ENCODE measurements at regions not wholly inside any gene's neighbourhood (a gene's known extent, or its start where the extent isn't known, plus 50 kb on each side); places are given as distances from the start of the nearest gene placed in this dataset.

DNA sequence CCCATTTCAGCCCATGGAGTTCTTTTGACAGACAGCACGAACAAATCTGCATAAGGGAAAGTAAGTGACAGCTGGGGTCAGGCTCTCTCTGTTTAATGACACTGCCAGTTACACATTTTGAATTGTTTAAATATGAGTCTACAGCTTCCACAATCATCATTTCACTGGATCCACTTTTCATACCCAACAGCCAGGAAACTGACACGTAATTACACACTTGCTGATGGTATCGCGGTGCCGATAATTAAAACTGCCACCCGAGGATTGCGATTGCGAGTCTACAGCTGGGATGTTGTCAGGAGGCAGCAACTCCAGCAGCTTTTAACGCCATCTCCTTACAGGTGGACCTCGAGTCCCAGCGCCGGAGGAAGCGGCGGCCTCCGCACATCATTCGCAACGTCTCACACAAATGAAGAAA is 230.8 kb upstream of the MGMT start (continued):
- no peak for TF ChIP-seq KDM5B (IDR thresholded peaks at IDR 0.05; ENCODE audit: insufficient replicate concordance, low read depth, low read length)
- TF ChIP-seq, protein P1, sequence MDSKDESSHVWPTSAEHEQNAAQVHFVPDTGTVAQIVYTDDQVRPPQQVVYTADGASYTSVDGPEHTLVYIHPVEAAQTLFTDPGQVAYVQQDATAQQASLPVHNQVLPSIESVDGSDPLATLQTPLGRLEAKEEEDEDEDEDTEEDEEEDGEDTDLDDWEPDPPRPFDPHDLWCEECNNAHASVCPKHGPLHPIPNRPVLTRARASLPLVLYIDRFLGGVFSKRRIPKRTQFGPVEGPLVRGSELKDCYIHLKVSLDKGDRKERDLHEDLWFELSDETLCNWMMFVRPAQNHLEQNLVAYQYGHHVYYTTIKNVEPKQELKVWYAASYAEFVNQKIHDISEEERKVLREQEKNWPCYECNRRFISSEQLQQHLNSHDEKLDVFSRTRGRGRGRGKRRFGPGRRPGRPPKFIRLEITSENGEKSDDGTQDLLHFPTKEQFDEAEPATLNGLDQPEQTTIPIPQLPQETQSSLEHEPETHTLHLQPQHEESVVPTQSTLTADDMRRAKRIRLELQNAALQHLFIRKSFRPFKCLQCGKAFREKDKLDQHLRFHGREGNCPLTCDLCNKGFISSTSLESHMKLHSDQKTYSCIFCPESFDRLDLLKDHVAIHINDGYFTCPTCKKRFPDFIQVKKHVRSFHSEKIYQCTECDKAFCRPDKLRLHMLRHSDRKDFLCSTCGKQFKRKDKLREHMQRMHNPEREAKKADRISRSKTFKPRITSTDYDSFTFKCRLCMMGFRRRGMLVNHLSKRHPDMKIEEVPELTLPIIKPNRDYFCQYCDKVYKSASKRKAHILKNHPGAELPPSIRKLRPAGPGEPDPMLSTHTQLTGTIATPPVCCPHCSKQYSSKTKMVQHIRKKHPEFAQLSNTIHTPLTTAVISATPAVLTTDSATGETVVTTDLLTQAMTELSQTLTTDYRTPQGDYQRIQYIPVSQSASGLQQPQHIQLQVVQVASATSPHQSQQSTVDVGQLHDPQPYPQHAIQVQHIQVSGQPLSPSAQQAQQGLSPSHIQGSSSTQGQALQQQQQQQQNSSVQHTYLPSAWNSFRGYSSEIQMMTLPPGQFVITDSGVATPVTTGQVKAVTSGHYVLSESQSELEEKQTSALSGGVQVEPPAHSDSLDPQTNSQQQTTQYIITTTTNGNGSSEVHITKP (IDR thresholded peaks at IDR 0.05; ENCODE audit: partially characterized antibody): no peak
- no peak for TF ChIP-seq CBX1 (IDR thresholded peaks at IDR 0.05; ENCODE audit: low read depth)
- TF ChIP-seq HMGN3 (IDR thresholded peaks at IDR 0.05; ENCODE audit: borderline replicate concordance, extremely low read depth, insufficient read length, low read depth, low read length): no peak
- TF ChIP-seq NR4A1 (CRISPR knock-in tag; IDR thresholded peaks at IDR 0.05): no peak
- TF ChIP-seq NR4A1 (tag; IDR thresholded peaks at IDR 0.05): no peak
- TF ChIP-seq ZNF143 (CRISPR knock-in tag; IDR thresholded peaks at IDR 0.05): no peak

DNA sequence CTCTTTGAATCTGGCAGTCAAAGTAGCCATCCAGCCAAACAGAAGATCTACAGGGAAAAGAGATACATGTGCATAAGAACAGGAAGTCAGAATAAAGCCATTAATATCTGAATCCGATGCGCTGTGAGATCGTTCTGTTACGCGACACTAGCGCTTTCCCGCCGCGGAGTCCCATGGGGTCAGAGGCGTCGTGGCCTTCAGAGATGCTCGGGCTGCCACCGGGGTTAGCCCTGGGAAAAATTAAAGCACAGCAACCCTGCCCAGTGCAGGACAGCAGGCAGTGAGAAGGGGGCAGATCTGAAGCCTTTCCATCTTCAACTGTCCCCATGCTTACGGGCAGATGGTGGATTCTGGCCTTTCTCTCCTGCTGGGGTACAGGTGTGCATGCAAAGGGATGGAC is 225.6 kb upstream of the MGMT start:
- CTCF ChIA-PET (ENCODE audit: low intra/inter-chr PET ratio): no interaction called here
- intact Hi-C loops (cut with micrococcal nuclease): no loop called here
- POLR2A ChIA-PET: no interaction called here
- TF ChIP-seq, protein P2, sequence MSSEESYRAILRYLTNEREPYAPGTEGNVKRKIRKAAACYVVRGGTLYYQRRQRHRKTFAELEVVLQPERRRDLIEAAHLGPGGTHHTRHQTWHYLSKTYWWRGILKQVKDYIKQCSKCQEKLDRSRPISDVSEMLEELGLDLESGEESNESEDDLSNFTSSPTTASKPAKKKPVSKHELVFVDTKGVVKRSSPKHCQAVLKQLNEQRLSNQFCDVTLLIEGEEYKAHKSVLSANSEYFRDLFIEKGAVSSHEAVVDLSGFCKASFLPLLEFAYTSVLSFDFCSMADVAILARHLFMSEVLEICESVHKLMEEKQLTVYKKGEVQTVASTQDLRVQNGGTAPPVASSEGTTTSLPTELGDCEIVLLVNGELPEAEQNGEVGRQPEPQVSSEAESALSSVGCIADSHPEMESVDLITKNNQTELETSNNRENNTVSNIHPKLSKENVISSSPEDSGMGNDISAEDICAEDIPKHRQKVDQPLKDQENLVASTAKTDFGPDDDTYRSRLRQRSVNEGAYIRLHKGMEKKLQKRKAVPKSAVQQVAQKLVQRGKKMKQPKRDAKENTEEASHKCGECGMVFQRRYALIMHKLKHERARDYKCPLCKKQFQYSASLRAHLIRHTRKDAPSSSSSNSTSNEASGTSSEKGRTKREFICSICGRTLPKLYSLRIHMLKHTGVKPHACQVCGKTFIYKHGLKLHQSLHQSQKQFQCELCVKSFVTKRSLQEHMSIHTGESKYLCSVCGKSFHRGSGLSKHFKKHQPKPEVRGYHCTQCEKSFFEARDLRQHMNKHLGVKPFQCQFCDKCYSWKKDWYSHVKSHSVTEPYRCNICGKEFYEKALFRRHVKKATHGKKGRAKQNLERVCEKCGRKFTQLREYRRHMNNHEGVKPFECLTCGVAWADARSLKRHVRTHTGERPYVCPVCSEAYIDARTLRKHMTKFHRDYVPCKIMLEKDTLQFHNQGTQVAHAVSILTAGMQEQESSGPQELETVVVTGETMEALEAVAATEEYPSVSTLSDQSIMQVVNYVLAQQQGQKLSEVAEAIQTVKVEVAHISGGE (CRISPR knock-in tag; IDR thresholded peaks at IDR 0.05): no peak
- TF ChIP-seq, protein P3, sequence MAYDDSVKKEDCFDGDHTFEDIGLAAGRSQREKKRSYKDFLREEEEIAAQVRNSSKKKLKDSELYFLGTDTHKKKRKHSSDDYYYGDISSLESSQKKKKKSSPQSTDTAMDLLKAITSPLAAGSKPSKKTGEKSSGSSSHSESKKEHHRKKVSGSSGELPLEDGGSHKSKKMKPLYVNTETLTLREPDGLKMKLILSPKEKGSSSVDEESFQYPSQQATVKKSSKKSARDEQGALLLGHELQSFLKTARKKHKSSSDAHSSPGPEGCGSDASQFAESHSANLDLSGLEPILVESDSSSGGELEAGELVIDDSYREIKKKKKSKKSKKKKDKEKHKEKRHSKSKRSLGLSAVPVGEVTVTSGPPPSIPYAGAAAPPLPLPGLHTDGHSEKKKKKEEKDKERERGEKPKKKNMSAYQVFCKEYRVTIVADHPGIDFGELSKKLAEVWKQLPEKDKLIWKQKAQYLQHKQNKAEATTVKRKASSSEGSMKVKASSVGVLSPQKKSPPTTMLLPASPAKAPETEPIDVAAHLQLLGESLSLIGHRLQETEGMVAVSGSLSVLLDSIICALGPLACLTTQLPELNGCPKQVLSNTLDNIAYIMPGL (CRISPR knock-in tag; IDR thresholded peaks at IDR 0.05): no peak
- TF ChIP-seq, protein P4, sequence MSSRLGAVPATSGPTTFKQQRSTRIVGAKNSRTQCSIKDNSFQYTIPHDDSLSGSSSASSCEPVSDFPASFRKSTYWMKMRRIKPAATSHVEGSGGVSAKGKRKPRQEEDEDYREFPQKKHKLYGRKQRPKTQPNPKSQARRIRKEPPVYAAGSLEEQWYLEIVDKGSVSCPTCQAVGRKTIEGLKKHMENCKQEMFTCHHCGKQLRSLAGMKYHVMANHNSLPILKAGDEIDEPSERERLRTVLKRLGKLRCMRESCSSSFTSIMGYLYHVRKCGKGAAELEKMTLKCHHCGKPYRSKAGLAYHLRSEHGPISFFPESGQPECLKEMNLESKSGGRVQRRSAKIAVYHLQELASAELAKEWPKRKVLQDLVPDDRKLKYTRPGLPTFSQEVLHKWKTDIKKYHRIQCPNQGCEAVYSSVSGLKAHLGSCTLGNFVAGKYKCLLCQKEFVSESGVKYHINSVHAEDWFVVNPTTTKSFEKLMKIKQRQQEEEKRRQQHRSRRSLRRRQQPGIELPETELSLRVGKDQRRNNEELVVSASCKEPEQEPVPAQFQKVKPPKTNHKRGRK (tag; IDR thresholded peaks at IDR 0.05): no peak

More for the DNA sequence above, 225.6 kb upstream of the MGMT start:
- Histone ChIP-seq H4K20me1 (replicated peaks; ENCODE audit: control insufficient read depth, insufficient read depth, low read length) (no peaks in the 10 kb centered on the region), H3K27me3 (ENCODE audit: control insufficient read depth in 2 of 2, insufficient read depth in 2 of 2, low read length in 2 of 2) (peaks cover 0 to 13% of the 10 kb centered on the region in 2 experiments; a peak in 2 of 5 replicates), H3K79me2 (ENCODE audit: control insufficient read depth, insufficient read depth, low read length) (no peaks in the 10 kb centered on the region), H3K4me1 (replicated peaks in 1 of 2; ENCODE audit: control insufficient read depth in 2 of 2, insufficient read depth in 2 of 2, low read length in 2 of 2) (no peaks in the 10 kb centered on the region), H2AFZ (ENCODE audit: low read depth, low read length) (no peak overlapping the region), H3K36me3 (ENCODE audit: control insufficient read depth, insufficient read depth, low read length) (no peaks in the 10 kb centered on the region), H3K4me2 (ENCODE audit: insufficient read depth, low read length) (no peak overlapping the region), H3K27ac (ENCODE audit: extremely low read depth, low read depth, low read length) (no peak overlapping the region), H3K9me1 (ENCODE audit: control insufficient read depth, insufficient read depth, low read length) (no peaks in the 10 kb centered on the region), H3K9ac (ENCODE audit: insufficient read depth in 1 of 2, low read depth in 2 of 2, low read length in 2 of 2) (no peak overlapping the region), H3K4me3 (no peak overlapping the region), H3K9me3 (replicated peaks; ENCODE audit: control insufficient read depth, insufficient read depth, low read depth, low read length) (no peaks in the 10 kb centered on the region)
- ATAC-seq: no peak
- FAIRE-seq: no peak
- WGBS (ENCODE audit: insufficient coverage, low coverage, missing lambda C conversion rate): 0% methylated on average over 14 of the region's 14 CpGs
- in situ Hi-C loops (cut with MboI): no loop called here
- no TSS peak for BruUV-seq (replicated peaks)
- no peak for DNase-seq (ENCODE audit: extremely low read depth in 1 of 4, low spot score in 3 of 4)

Measured in K562 (cell line).